Ovary (tissue), 3 donors: ENCODE measurements at regions not wholly inside any gene's neighbourhood (a gene's known extent, or its start where the extent isn't known, plus 50 kb on each side); places are given as distances from the start of the nearest gene placed in this dataset.

ENCODE experiments used
- CTCF ChIP-seq, 3 donors: fragments of 450-650 bp in 2 of 3; fragments of 200-600 bp in 1 of 3; IDR thresholded peaks; one replicate each; pipeline versions ENCODE4 v1.5.1 to v1.8.0; 2016 to 2022; ENCODE audit warnings: antibody characterized with exemption in 3 of 3, mild to moderate bottlenecking in 1 of 3
- POLR2A ChIP-seq: fragments of 450-650 bp; IDR thresholded peaks from one replicate; pipeline ENCODE4 v1.6.1; 2017; ENCODE audit warnings: antibody characterized with exemption, mild to moderate bottlenecking, moderate library complexity
- donor health status: DM: no; HTN: no; CAD: no.

- TF ChIP-seq CTCF (IDR thresholded peaks at IDR 0.05) (no peak), POLR2A (no peak)
Measured at GRCh38 chr6:41477572-41477971, 68.6 kb upstream of the FOXP4 start.
